ENCODE measurements at regions not wholly inside any gene's neighbourhood (a gene's known extent, or its start where the extent isn't known, plus 50 kb on each side); places are given as distances from the start of the nearest gene placed in this dataset.
"Not testable (repeated sequence)": the region's sequence is repeated elsewhere in the genome, so short reads cannot be mapped to it uniquely, and the experiment has no call there.

DNA sequence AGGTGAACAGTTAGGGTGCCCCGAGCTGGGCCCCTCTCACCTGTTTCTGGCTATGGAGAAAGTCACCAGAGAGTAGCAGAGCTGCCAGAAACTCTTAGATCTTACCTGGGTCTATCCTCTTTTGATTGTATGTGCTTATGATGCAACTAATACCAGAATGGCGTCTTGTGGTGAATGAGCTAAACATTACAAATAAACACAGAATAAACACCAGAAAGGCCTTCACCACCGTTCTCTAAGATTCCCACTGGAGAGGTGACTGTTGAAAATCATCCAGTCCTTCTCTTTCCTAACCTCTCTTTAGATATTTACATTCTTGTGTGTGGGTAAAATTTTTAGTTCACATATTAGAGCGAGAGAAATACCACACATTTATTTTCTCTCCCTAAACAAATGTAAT is 241.7 kb upstream of the GAS1 start:
- H3K4me1 ChIP-seq (ENCODE audit: control insufficient read depth in 1 of 2, insufficient read depth in 2 of 2, low read length in 2 of 2): no peaks in the 10 kb centered on the region
- H3K27ac ChIP-seq (ENCODE audit: low read length): no peak overlapping the region
- H3K36me3 ChIP-seq (ENCODE audit: control insufficient read depth in 1 of 2, insufficient read depth in 2 of 2, low read length in 2 of 2): no peaks in the 10 kb centered on the region
- no peaks in the 10 kb centered on the region for H3K9me3 ChIP-seq (ENCODE audit: control insufficient read depth in 1 of 2, low read length in 2 of 2)
- no peaks in the 10 kb centered on the region for H3K27me3 ChIP-seq (ENCODE audit: low read depth, low read length)
- no peak overlapping the region for H3K4me3 ChIP-seq (ENCODE audit: low read depth in 1 of 2, low read length in 2 of 2)

DNA sequence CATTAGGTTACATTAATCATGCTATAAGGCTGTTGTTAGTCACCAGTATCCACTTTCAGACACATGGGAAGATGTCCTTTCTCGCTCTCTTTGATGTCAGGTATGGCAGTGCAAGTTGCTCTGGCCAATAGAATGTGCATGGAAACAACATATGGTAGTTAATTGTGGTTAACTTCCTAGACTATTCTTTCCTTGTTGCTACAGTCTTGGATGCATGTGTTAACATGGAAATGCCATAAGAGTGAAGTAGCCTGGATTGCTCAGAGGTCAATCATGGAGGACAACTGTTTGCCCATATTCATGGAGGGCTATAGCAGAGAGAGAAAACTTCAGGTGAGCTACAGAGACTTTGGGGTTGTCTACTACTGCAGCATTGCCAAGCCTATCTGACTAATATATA is 245.8 kb upstream of the GAS1 start:
- H3K36me3 ChIP-seq (ENCODE audit: control insufficient read depth in 1 of 2, insufficient read depth in 2 of 2, low read length in 2 of 2): no peaks in the 10 kb centered on the region
- H3K27ac ChIP-seq (ENCODE audit: low read length): no peak overlapping the region
- H3K27me3 ChIP-seq (ENCODE audit: low read depth, low read length): no peaks in the 10 kb centered on the region
- no peak overlapping the region for H3K4me3 ChIP-seq (ENCODE audit: low read depth in 1 of 2, low read length in 2 of 2)
- no peaks in the 10 kb centered on the region for H3K9me3 ChIP-seq (ENCODE audit: control insufficient read depth in 1 of 2, low read length in 2 of 2)
- no peaks in the 10 kb centered on the region for H3K4me1 ChIP-seq (ENCODE audit: control insufficient read depth in 1 of 2, insufficient read depth in 2 of 2, low read length in 2 of 2)

DNA sequence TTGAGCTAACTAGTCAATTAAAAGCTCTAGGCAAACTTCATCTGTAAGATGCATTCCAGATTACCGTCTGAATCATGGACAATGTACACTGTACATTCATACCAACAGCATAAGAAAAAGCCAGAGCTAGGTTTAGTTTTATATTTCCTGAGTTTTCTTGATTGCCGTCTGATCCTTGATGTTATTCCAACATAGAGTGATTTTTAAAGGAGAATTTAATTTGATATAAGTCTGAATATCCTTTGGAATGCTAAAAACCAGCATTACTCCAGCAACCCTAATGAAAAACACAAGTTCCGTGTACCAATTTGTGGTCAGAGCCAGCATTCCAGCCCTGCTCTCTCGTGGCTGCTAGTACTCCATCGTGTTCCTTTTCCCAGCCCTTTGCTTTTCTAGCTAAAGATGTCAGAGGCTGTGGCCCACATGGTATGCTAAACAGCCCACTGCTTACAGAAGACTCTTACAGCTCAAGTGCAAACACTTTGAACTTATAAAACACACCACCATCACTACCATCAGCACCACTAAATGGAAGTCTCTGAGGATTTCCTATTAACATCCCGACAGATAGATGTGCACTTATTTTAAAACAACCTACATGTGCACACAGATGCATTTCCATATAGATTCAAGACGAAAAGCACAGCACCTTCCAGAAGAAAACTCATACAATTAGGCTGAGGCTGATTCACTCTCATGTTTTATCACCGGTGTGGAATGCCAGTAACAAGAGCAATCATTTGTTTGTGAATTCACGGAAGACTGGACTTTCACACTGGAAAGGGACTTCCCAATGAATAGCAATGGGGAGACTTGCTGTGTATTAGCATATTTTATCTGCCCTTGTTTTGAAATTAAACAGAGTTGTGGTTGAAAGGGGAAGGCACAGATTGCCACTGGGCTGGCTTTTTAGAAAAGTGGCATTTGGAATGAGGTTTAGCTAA is 246.9 kb upstream of the GAS1 start:
- Histone ChIP-seq H3K4me3 (ENCODE audit: low read depth in 1 of 2, low read length in 2 of 2) (no peak overlapping the region), H3K36me3 (ENCODE audit: control insufficient read depth in 1 of 2, insufficient read depth in 2 of 2, low read length in 2 of 2) (no peaks in the 10 kb centered on the region), H3K4me1 (ENCODE audit: control insufficient read depth in 1 of 2, insufficient read depth in 2 of 2, low read length in 2 of 2) (no peaks in the 10 kb centered on the region), H3K27me3 (ENCODE audit: low read depth, low read length) (no peaks in the 10 kb centered on the region), H3K9me3 (ENCODE audit: control insufficient read depth in 1 of 2, low read length in 2 of 2) (no peaks in the 10 kb centered on the region), H3K27ac (ENCODE audit: low read length) (no peak overlapping the region)

DNA sequence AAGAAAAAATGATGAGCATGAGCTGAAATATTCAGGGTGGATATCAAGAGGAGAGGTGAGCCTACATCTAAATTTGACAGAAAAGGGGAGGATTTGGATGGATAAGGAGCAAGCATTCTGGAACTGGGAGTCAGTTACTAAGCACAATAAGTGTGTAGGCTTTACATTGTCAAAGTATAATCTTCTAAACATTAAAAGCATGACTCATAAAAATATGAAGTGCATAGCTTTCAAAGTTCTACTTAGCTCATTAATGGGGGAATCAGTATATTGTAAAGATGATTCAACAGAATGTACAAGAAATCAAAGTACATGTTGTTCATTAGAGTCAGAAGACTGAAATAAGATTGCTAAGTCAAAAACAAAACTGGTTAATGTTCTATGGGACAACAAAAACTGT is 248.0 kb upstream of the GAS1 start:
- no peaks in the 10 kb centered on the region for H3K27me3 ChIP-seq (ENCODE audit: low read depth, low read length)
- no peaks in the 10 kb centered on the region for H3K36me3 ChIP-seq (ENCODE audit: control insufficient read depth in 1 of 2, insufficient read depth in 2 of 2, low read length in 2 of 2)
- no peak overlapping the region for H3K4me3 ChIP-seq (ENCODE audit: low read depth in 1 of 2, low read length in 2 of 2)
- H3K9me3 ChIP-seq (ENCODE audit: control insufficient read depth in 1 of 2, low read length in 2 of 2): no peaks in the 10 kb centered on the region
- no peak overlapping the region for H3K27ac ChIP-seq (ENCODE audit: low read length)
- no peaks in the 10 kb centered on the region for H3K4me1 ChIP-seq (ENCODE audit: control insufficient read depth in 1 of 2, insufficient read depth in 2 of 2, low read length in 2 of 2)

DNA sequence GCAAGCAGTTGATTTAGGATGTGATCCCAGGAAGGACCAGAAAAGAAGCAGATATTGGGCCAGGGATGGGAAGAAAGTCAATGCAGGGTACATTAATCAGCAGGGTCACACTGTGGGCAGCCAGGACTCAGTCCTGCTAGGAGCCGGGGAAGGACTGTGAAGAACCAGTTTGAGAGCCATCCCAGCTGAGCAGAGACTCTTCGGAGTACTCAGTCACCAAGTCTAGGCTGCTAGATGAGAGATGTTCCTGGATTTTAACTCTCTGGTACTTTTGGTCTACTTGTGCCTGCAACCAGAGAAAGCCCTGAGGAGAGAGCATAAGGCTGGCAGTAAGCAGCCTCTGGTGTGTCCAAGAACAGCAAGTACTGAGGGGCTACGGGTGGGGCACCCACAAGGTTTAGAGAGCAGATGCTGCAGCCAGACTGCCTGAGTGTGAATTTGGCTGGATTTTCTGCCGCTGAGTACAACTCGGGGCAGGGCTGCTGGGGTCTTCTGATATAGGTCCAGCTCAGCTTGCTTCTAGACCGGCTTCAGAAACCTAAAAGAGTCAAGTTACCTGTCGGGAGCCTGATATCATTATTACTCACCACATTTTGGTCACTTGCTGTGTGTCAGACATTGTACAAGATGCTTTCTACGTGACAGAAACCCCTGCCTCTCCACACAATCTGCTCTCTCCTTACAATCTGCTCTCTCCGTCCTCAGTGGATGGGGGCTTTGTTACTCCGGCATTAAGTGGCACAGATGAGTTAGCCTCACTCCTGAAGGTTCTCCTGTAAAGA is 250.2 kb upstream of the GAS1 start:
- H3K4me1 ChIP-seq (ENCODE audit: control insufficient read depth in 1 of 2, insufficient read depth in 2 of 2, low read length in 2 of 2): no peaks in the 10 kb centered on the region
- no peak overlapping the region for H3K4me3 ChIP-seq (ENCODE audit: low read depth in 1 of 2, low read length in 2 of 2)
- H3K9me3 ChIP-seq (ENCODE audit: control insufficient read depth in 1 of 2, low read length in 2 of 2): no peaks in the 10 kb centered on the region
- no peaks in the 10 kb centered on the region for H3K36me3 ChIP-seq (ENCODE audit: control insufficient read depth in 1 of 2, insufficient read depth in 2 of 2, low read length in 2 of 2)
- no peaks in the 10 kb centered on the region for H3K27me3 ChIP-seq (ENCODE audit: low read depth, low read length)
- H3K27ac ChIP-seq (ENCODE audit: low read length): no peak overlapping the region

DNA sequence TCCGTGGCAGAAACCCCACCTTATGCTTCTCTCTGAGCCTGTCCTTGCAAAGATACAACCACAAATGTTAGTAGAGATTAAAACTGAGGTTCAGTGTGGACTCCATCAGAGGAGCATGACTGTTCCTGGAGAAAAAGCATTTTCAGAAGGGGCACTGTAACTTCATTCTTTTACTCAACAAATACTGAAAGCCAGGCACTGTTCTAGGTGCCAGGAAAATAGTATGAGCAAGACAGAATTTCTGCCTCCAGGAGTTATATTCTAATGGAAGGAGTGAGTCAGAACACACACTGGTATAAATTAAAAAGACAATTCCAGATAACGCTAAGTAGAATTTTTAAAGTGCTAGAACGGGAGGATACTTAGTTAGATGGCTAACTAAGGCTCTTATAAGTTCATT is 251.4 kb upstream of the GAS1 start:
- Histone ChIP-seq H3K27me3 (ENCODE audit: low read depth, low read length) (no peaks in the 10 kb centered on the region), H3K9me3 (ENCODE audit: control insufficient read depth in 1 of 2, low read length in 2 of 2) (no peaks in the 10 kb centered on the region), H3K36me3 (ENCODE audit: control insufficient read depth in 1 of 2, insufficient read depth in 2 of 2, low read length in 2 of 2) (no peaks in the 10 kb centered on the region), H3K27ac (ENCODE audit: low read length) (no peak overlapping the region), H3K4me1 (ENCODE audit: control insufficient read depth in 1 of 2, insufficient read depth in 2 of 2, low read length in 2 of 2) (no peaks in the 10 kb centered on the region), H3K4me3 (ENCODE audit: low read depth in 1 of 2, low read length in 2 of 2) (no peak overlapping the region)

DNA sequence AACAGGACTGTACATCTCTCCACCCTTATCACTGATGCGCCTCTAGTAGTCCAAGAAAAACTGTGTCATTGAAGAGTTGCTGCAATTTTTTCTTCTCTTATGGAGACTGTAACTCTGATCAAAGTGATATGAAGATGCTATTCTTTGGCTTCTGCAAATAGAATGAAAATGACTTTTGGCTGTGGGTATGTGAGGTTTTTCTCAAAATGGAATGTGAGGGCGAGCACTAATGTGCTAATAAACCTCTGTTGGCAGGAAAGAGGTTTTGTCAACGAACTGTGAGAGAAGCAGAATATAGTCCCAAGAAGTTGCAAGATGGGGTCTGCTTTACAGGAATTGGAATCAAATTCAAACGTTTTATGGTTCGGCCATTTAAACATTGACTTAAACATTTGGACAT is 252.0 kb upstream of the GAS1 start:
- Histone ChIP-seq H3K4me1 (ENCODE audit: control insufficient read depth in 1 of 2, insufficient read depth in 2 of 2, low read length in 2 of 2) (no peaks in the 10 kb centered on the region), H3K27ac (ENCODE audit: low read length) (no peak overlapping the region)

DNA sequence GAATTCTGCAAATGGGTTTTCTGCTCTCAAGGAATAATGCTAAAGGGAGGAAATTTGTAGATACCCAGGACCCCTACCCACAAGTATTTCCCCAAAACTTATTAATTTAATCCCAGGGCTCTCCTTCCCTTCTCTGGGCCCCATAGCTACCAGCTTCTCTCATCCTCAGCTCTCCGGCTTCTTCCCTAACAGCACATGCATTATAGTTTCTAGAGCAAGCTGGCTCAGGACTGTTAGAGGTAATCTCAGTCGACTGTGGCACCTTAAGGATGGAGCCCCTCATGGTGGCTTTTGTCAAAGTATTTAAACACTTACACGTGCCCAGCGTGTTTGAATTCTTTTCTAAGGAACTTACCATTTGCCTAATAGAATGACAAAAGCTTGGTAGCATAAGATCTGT is 252.5 kb upstream of the GAS1 start:
- Histone ChIP-seq H3K27me3 (ENCODE audit: low read depth, low read length) (no peaks in the 10 kb centered on the region), H3K4me3 (ENCODE audit: low read depth in 1 of 2, low read length in 2 of 2) (no peak overlapping the region), H3K36me3 (ENCODE audit: control insufficient read depth in 1 of 2, insufficient read depth in 2 of 2, low read length in 2 of 2) (no peaks in the 10 kb centered on the region), H3K4me1 (ENCODE audit: control insufficient read depth in 1 of 2, insufficient read depth in 2 of 2, low read length in 2 of 2) (no peaks in the 10 kb centered on the region), H3K9me3 (ENCODE audit: control insufficient read depth in 1 of 2, low read length in 2 of 2) (no peaks in the 10 kb centered on the region), H3K27ac (ENCODE audit: low read length) (no peak overlapping the region)

More for the DNA sequence above, 252.0 kb upstream of the GAS1 start:
- H3K9me3 ChIP-seq (ENCODE audit: control insufficient read depth in 1 of 2, low read length in 2 of 2): no peaks in the 10 kb centered on the region
- no peaks in the 10 kb centered on the region for H3K36me3 ChIP-seq (ENCODE audit: control insufficient read depth in 1 of 2, insufficient read depth in 2 of 2, low read length in 2 of 2)
- no peaks in the 10 kb centered on the region for H3K27me3 ChIP-seq (ENCODE audit: low read depth, low read length)
- H3K4me3 ChIP-seq (ENCODE audit: low read depth in 1 of 2, low read length in 2 of 2): no peak overlapping the region

DNA sequence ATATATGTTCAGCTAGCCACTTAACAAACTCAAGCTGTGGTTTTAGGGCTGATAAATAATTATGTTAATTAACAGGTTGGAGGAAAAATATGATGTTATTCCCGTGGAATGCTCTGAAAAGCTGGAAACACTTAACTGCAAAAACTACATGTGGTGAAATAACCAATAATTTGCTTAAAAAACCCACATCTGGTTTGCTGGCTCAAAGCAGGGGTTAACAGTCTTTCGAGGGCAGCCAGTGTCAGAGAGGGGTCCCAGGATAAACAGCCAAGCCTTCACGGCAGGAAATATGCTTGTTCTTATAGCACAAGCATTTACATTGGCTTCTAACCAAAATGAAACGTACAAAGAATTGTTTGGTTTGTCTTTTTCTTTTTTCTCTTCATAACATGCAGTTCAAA is 254.0 kb upstream of the GAS1 start:
- Histone ChIP-seq H3K27me3 (ENCODE audit: low read depth, low read length) (no peaks in the 10 kb centered on the region), H3K9me3 (ENCODE audit: control insufficient read depth in 1 of 2, low read length in 2 of 2) (no peaks in the 10 kb centered on the region), H3K27ac (ENCODE audit: low read length) (no peak overlapping the region), H3K36me3 (ENCODE audit: control insufficient read depth in 1 of 2, insufficient read depth in 2 of 2, low read length in 2 of 2) (no peaks in the 10 kb centered on the region), H3K4me1 (ENCODE audit: control insufficient read depth in 1 of 2, insufficient read depth in 2 of 2, low read length in 2 of 2) (no peaks in the 10 kb centered on the region), H3K4me3 (ENCODE audit: low read depth in 1 of 2, low read length in 2 of 2) (no peak overlapping the region)

DNA sequence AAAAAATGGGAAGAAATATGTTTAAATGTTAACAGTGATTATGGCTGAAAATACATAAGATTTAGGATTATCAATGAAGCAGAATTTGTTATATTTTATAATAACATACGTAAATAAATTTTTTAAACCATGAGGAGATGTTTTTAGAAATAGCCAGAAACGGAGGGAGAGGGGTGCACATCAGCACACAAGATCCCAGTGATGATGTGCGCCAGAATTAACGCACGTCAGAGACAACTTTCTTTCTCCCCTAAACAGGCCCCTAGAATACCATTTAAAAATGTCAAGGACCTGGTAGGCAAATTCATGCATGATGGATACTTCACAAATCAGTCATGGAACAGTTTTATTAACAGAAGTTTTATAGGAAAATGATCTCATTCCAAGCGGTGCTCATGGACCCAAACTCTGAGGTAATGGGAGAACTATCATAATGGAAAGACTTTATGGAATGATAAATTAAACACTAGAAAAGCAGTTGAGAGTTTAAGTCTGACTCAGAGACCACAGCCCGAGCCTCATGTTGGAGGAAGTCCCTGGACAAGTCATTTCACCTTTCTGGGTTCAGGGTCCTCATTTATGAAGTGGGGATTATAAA is 258.9 kb upstream of the GAS1 start:
- no peaks in the 10 kb centered on the region for H3K9me3 ChIP-seq (ENCODE audit: control insufficient read depth in 1 of 2, low read length in 2 of 2)

DNA sequence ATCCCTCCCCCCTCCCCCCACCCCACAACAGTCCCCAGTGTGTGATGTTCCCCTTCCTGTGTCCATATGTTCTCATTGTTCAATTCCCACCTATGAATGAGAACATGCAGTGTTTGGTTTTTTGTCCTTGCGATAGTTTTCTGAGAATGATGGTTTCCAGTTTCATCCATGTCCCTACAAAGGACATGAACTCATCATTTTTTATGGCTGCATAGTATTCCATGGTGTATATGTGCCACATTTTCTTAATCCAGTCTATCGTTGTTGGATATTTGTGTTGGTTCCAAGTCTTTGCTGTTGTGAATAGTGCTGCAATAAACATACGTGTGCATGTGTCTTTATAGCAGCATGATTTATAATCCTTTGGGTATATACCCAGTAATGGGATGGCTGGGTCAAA is 263.4 kb upstream of the GAS1 start:
- not testable (repeated sequence) for H3K9me3 ChIP-seq (ENCODE audit: control insufficient read depth in 1 of 2, low read length in 2 of 2); H3K4me3 ChIP-seq (ENCODE audit: low read depth in 1 of 2, low read length in 2 of 2); H3K4me1 ChIP-seq (ENCODE audit: control insufficient read depth in 1 of 2, insufficient read depth in 2 of 2, low read length in 2 of 2); H3K27me3 ChIP-seq (ENCODE audit: low read depth, low read length); H3K27ac ChIP-seq (ENCODE audit: low read length); H3K36me3 ChIP-seq (ENCODE audit: control insufficient read depth in 1 of 2, insufficient read depth in 2 of 2, low read length in 2 of 2)

More for the DNA sequence above, 258.9 kb upstream of the GAS1 start:
- H3K27ac ChIP-seq (ENCODE audit: low read length): no peak overlapping the region
- no peak overlapping the region for H3K4me3 ChIP-seq (ENCODE audit: low read depth in 1 of 2, low read length in 2 of 2)
- no peaks in the 10 kb centered on the region for H3K27me3 ChIP-seq (ENCODE audit: low read depth, low read length)
- no peaks in the 10 kb centered on the region for H3K4me1 ChIP-seq (ENCODE audit: control insufficient read depth in 1 of 2, insufficient read depth in 2 of 2, low read length in 2 of 2)
- no peaks in the 10 kb centered on the region for H3K36me3 ChIP-seq (ENCODE audit: control insufficient read depth in 1 of 2, insufficient read depth in 2 of 2, low read length in 2 of 2)

Measured in muscle layer of duodenum (tissue), 2 donors.